Uterus (tissue), 2 donors: ENCODE measurements at regions not wholly inside any gene's neighbourhood (a gene's known extent, or its start where the extent isn't known, plus 50 kb on each side); places are given as distances from the start of the nearest gene placed in this dataset.

Experiments used
- POLR2A ChIP-seq, 2 donors: fragments of 450-650 bp; IDR thresholded peaks; one replicate each; pipeline ENCODE4 v1.6.1; 2016; ENCODE audit warnings: antibody characterized with exemption in 2 of 2, mild to moderate bottlenecking in 1 of 2, moderate library complexity in 1 of 2
- TF ChIP-seq, protein P1 (sequence below), 4 experiments: fragments of 200-600 bp in 2 of 4; fragments of 450-650 bp in 2 of 4; sonication (generic) in 2 of 4; IDR thresholded peaks; one replicate each; pipeline ENCODE4 v1.5.1; 2016 to 2019; ENCODE audit warnings: antibody characterized with exemption in 4 of 4, mild to moderate bottlenecking in 2 of 4, moderate library complexity in 1 of 4

DNA sequence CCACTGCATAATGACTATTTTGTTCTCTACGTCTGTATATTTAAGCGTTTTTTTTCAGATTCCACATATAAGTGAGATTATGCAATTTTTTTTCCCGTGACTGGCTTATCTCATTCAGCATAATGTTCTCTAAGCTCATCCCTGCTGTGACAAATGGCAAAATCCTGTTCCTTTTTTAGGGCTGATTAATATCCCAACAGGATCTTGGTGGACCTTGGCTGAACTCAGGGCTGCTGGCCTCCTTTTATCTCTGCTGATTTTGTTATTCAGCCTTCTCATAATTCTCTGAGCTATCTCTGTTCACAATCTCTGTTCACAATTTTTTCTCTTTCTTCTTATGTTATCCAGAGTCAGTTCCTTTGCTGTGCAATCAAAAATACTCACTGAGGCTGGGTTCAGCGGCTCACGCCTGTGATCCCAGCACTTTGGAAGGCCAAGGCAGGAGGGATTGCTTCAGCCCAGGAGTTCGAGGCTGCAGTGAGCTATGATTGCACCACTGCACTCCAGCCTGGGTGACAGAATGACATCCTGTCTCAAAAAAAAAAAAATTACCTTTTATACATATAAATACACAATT, 1035.9 kb upstream of the AUTS2 start:
- TF ChIP-seq, protein P1, sequence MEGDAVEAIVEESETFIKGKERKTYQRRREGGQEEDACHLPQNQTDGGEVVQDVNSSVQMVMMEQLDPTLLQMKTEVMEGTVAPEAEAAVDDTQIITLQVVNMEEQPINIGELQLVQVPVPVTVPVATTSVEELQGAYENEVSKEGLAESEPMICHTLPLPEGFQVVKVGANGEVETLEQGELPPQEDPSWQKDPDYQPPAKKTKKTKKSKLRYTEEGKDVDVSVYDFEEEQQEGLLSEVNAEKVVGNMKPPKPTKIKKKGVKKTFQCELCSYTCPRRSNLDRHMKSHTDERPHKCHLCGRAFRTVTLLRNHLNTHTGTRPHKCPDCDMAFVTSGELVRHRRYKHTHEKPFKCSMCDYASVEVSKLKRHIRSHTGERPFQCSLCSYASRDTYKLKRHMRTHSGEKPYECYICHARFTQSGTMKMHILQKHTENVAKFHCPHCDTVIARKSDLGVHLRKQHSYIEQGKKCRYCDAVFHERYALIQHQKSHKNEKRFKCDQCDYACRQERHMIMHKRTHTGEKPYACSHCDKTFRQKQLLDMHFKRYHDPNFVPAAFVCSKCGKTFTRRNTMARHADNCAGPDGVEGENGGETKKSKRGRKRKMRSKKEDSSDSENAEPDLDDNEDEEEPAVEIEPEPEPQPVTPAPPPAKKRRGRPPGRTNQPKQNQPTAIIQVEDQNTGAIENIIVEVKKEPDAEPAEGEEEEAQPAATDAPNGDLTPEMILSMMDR (IDR thresholded peaks at IDR 0.05) = no peak
- no peak for TF ChIP-seq POLR2A (IDR thresholded peaks at IDR 0.05)
